ENCODE measurements at regions not wholly inside any gene's neighbourhood (a gene's known extent, or its start where the extent isn't known, plus 50 kb on each side); places are given as distances from the start of the nearest gene placed in this dataset.
A peak's percentile ranks its signal among the peaks of the same experiment; 100 is the strongest.

GRCh38 chr7:98565103-98565502, 52.0 kb upstream of the NPTX2 start:
- no peak for DNase-seq
- Mint-ChIP-seq H3K27me3 (peaks cover 7 to 51% (median 29%) of the 10 kb centered on the region in 3 donors), H3K27ac (no peak overlapping the region), H3K4me3 (no peak overlapping the region), H3K4me1 (peaks cover 0 to 4% (median 0%) of the 10 kb centered on the region in 3 donors), H3K36me3 (no peaks in the 10 kb centered on the region), H3K9me3 (peaks cover 5 to 24% (median 14%) of the 10 kb centered on the region in 7 donors)
- no peak for ATAC-seq (ENCODE audit: low read depth in 2 of 2)

- H3K4me3 Mint-ChIP-seq = no peak overlapping the region
- no peaks in the 10 kb centered on the region for H3K36me3 Mint-ChIP-seq
- peaks cover 12 to 27% (median 19%) of the 10 kb centered on the region in 7 donors for H3K9me3 Mint-ChIP-seq
- H3K4me1 Mint-ChIP-seq = peaks cover 0 to 4% (median 0%) of the 10 kb centered on the region in 3 donors
- ATAC-seq (ENCODE audit: low read depth in 2 of 2) = no peak
- no peak for DNase-seq
- H3K27me3 Mint-ChIP-seq = peaks cover 12 to 58% (median 25%) of the 10 kb centered on the region in 3 donors
- no peak overlapping the region for H3K27ac Mint-ChIP-seq
These were observed 54.1 kb upstream of the NPTX2 start for GRCh38 chr7:98562871-98563495.

GRCh38 chr7:98562381-98562823, 54.7 kb upstream of the NPTX2 start:
- no peak overlapping the region for H3K27ac Mint-ChIP-seq
- H3K9me3 Mint-ChIP-seq = peaks cover 15 to 26% (median 19%) of the 10 kb centered on the region in 7 donors
- no peaks in the 10 kb centered on the region for H3K36me3 Mint-ChIP-seq
- H3K4me1 Mint-ChIP-seq = peaks cover 0 to 4% (median 0%) of the 10 kb centered on the region in 3 donors
- H3K27me3 Mint-ChIP-seq = peaks cover 12 to 58% (median 24%) of the 10 kb centered on the region in 3 donors
- H3K4me3 Mint-ChIP-seq = no peak overlapping the region
- ATAC-seq (ENCODE audit: low read depth in 2 of 2) = no peak
- DNase-seq = no peak

- no peak overlapping the region for H3K27ac Mint-ChIP-seq
- H3K9me3 Mint-ChIP-seq = peaks cover 15 to 26% (median 16%) of the 10 kb centered on the region in 7 donors
- H3K36me3 Mint-ChIP-seq = no peaks in the 10 kb centered on the region
- H3K4me1 Mint-ChIP-seq = peaks cover 0 to 4% (median 0%) of the 10 kb centered on the region in 3 donors
- DNase-seq (no peak), ATAC-seq (ENCODE audit: low read depth in 2 of 2) (no peak)
- peak overlapping the region in 1 of 8 donors; percentile 28 for H3K4me3 Mint-ChIP-seq
- peaks cover 12 to 54% (median 13%) of the 10 kb centered on the region in 3 donors for H3K27me3 Mint-ChIP-seq
These were observed 57.1 kb upstream of the NPTX2 start for GRCh38 chr7:98559958-98560357.

- Mint-ChIP-seq H3K27ac (peak overlapping the region in 1 of 6 donors; percentile 33), H3K4me1 (peaks cover 0 to 4% (median 0%) of the 10 kb centered on the region in 3 donors), H3K9me3 (peaks cover 9 to 23% (median 15%) of the 10 kb centered on the region in 7 donors), H3K36me3 (no peaks in the 10 kb centered on the region), H3K4me3 (peak overlapping the region in 1 of 8 donors; percentile 5), H3K27me3 (peaks cover 9 to 49% (median 12%) of the 10 kb centered on the region in 3 donors)
- ATAC-seq (ENCODE audit: low read depth in 2 of 2) (no peak), DNase-seq (no peak)
These were observed 57.9 kb upstream of the NPTX2 start for GRCh38 chr7:98559219-98559618.

- Mint-ChIP-seq H3K4me3 (no peak overlapping the region), H3K9me3 (peaks cover 9 to 24% (median 21%) of the 10 kb centered on the region in 7 donors), H3K27ac (peak overlapping the region in 1 of 6 donors; percentile 22), H3K4me1 (no peaks in the 10 kb centered on the region), H3K36me3 (peaks cover 0 to 4% of the 10 kb centered on the region in 2 donors), H3K27me3 (peaks cover 4 to 36% (median 12%) of the 10 kb centered on the region in 3 donors)
- DNase-seq (no peak), ATAC-seq (ENCODE audit: low read depth in 2 of 2) (no peak)
These were observed 59.5 kb upstream of the NPTX2 start for GRCh38 chr7:98557538-98558031.

GRCh38 chr7:98556288-98556687, 60.8 kb upstream of the NPTX2 start:
- no peak for ATAC-seq (ENCODE audit: low read depth in 2 of 2)
- Mint-ChIP-seq H3K27me3 (peaks cover 4 to 24% (median 12%) of the 10 kb centered on the region in 3 donors), H3K36me3 (peaks cover 4 to 9% of the 10 kb centered on the region in 2 donors), H3K27ac (no peak overlapping the region), H3K4me1 (no peaks in the 10 kb centered on the region), H3K4me3 (no peak overlapping the region), H3K9me3 (peaks cover 11 to 36% (median 28%) of the 10 kb centered on the region in 7 donors)
- DNase-seq = no peak

GRCh38 chr7:98555403-98555802, 61.7 kb upstream of the NPTX2 start:
- peaks cover 11 to 38% (median 29%) of the 10 kb centered on the region in 7 donors for H3K9me3 Mint-ChIP-seq
- peaks cover 4 to 15% (median 12%) of the 10 kb centered on the region in 3 donors for H3K27me3 Mint-ChIP-seq
- H3K4me3 Mint-ChIP-seq = no peak overlapping the region
- ATAC-seq (ENCODE audit: low read depth in 2 of 2) (no peak), DNase-seq (no peak)
- H3K36me3 Mint-ChIP-seq = peaks cover 4 to 9% of the 10 kb centered on the region in 2 donors
- no peaks in the 10 kb centered on the region for H3K4me1 Mint-ChIP-seq
- H3K27ac Mint-ChIP-seq = no peak overlapping the region

GRCh38 chr7:98553666-98554065, 63.4 kb upstream of the NPTX2 start:
- no peak overlapping the region for H3K4me3 Mint-ChIP-seq
- no peak for ATAC-seq (ENCODE audit: low read depth in 2 of 2)
- no peak for DNase-seq
- peaks cover 4 to 9% of the 10 kb centered on the region in 2 donors for H3K36me3 Mint-ChIP-seq
- H3K4me1 Mint-ChIP-seq = no peaks in the 10 kb centered on the region
- H3K27me3 Mint-ChIP-seq = peaks cover 0 to 5% (median under 1%) of the 10 kb centered on the region in 3 donors
- H3K27ac Mint-ChIP-seq = no peak overlapping the region
- H3K9me3 Mint-ChIP-seq = peaks cover under 1 to 31% (median 21%) of the 10 kb centered on the region in 7 donors

- no peak for DNase-seq
- Mint-ChIP-seq H3K36me3 (peaks cover 4 to 9% of the 10 kb centered on the region in 2 donors), H3K4me3 (no peak overlapping the region), H3K9me3 (peaks cover 11 to 31% (median 21%) of the 10 kb centered on the region in 7 donors), H3K27ac (no peak overlapping the region), H3K27me3 (peaks cover 0 to 5% (median 0%) of the 10 kb centered on the region in 3 donors), H3K4me1 (no peaks in the 10 kb centered on the region)
- ATAC-seq (ENCODE audit: low read depth in 2 of 2) = no peak
These were observed 65.3 kb upstream of the NPTX2 start for GRCh38 chr7:98551611-98552273.

- Mint-ChIP-seq H3K27me3 (peaks cover 0 to 5% (median under 1%) of the 10 kb centered on the region in 3 donors), H3K9me3 (peaks cover 11 to 31% (median 20%) of the 10 kb centered on the region in 7 donors), H3K4me3 (no peak overlapping the region), H3K4me1 (no peaks in the 10 kb centered on the region), H3K36me3 (peaks cover 4 to 9% of the 10 kb centered on the region in 2 donors), H3K27ac (no peak overlapping the region)
- DNase-seq (no peak), ATAC-seq (ENCODE audit: low read depth in 2 of 2) (no peak)
These were observed 68.1 kb upstream of the NPTX2 start for GRCh38 chr7:98548971-98549370.

GRCh38 chr7:98548370-98548769, 68.7 kb upstream of the NPTX2 start:
- ATAC-seq (ENCODE audit: low read depth in 2 of 2) (no peak), DNase-seq (no peak)
- no peak overlapping the region for H3K4me3 Mint-ChIP-seq
- peaks cover 11 to 27% (median 18%) of the 10 kb centered on the region in 7 donors for H3K9me3 Mint-ChIP-seq
- H3K36me3 Mint-ChIP-seq = peaks cover 4 to 9% of the 10 kb centered on the region in 2 donors
- H3K27ac Mint-ChIP-seq = no peak overlapping the region
- peaks cover 0 to 6% (median 3%) of the 10 kb centered on the region in 3 donors for H3K27me3 Mint-ChIP-seq
- H3K4me1 Mint-ChIP-seq = no peaks in the 10 kb centered on the region

GRCh38 chr7:98541101-98541500, 76.0 kb upstream of the NPTX2 start:
- peaks cover 2 to 18% (median 7%) of the 10 kb centered on the region in 7 donors for H3K9me3 Mint-ChIP-seq
- H3K4me3 Mint-ChIP-seq = peak overlapping the region in 1 of 8 donors; percentile 76

More at GRCh38 chr7:98541101-98541500, 76.0 kb upstream of the NPTX2 start:
- Mint-ChIP-seq H3K36me3 (no peaks in the 10 kb centered on the region), H3K27me3 (peaks cover 6 to 14% (median 10%) of the 10 kb centered on the region in 3 donors), H3K4me1 (no peaks in the 10 kb centered on the region), H3K27ac (no peak overlapping the region)
- ATAC-seq (ENCODE audit: low read depth in 2 of 2) (no peak), DNase-seq (no peak)

Measured in naive B cell (primary cell).